GM12878 (cell line): ENCODE measurements at regions not wholly inside any gene's neighbourhood (a gene's known extent, or its start where the extent isn't known, plus 50 kb on each side); places are given as distances from the start of the nearest gene placed in this dataset.

Experiments
- BACH1 ChIP-seq: fragments of 450-650 bp; IDR thresholded peaks from 2 replicates; pipeline ENCODE4 v1.6.1; 2017; ENCODE audit warnings: mild to moderate bottlenecking, borderline replicate concordance
- BCL3 ChIP-seq: IDR thresholded peaks from 2 replicates; pipeline ENCODE4 v1.6.1; 2011; ENCODE audit warnings: borderline replicate concordance, low read depth, mild to moderate bottlenecking, moderate library complexity, low read length; ENCODE audit not compliant: insufficient read depth, poor library complexity, severe bottlenecking
- BMI1 ChIP-seq: fragments of 450-650 bp; IDR thresholded peaks from 2 replicates; pipeline ENCODE4 v1.6.1; 2016; ENCODE audit warnings: mild to moderate bottlenecking, moderate library complexity, borderline replicate concordance
- CEBPB ChIP-seq, 2 experiments: fragments of 150-350 bp in 1 of 2; IDR thresholded peaks; 2 replicates each; pipeline ENCODE4 v1.6.1; 2012 to 2014; ENCODE audit warnings: low read depth in 2 of 2, low read length in 2 of 2, borderline replicate concordance in 1 of 2, inconsistent platforms in 1 of 2
- HDAC2 ChIP-seq: fragments of 200-600 bp; sonication (generic); IDR thresholded peaks from 2 replicates; pipeline ENCODE4 v1.6.1; 2017
- HDAC6 ChIP-seq: fragments of 200-600 bp; sonication (generic); IDR thresholded peaks from one replicate; pipeline ENCODE4 v1.8.0; 2017; ENCODE audit warnings: antibody characterized with exemption; ENCODE audit not compliant: unreplicated experiment
- KDM1A ChIP-seq: fragments of 200-600 bp; sonication (generic); IDR thresholded peaks from 2 replicates; pipeline ENCODE4 v1.6.1; 2016; ENCODE audit warnings: borderline replicate concordance
- KLF5 ChIP-seq: fragments of 450-650 bp; IDR thresholded peaks from 2 replicates; pipeline ENCODE4 v1.6.1; 2014; ENCODE audit warnings: mild to moderate bottlenecking; ENCODE audit not compliant: partially characterized antibody
- NBN ChIP-seq: fragments of 450-650 bp; IDR thresholded peaks from 2 replicates; pipeline ENCODE4 v1.6.1; 2016
- PAX5 ChIP-seq: IDR thresholded peaks from 2 replicates; pipeline ENCODE4 v1.6.1; 2011; ENCODE audit warnings: low read depth, low read length, borderline replicate concordance
- PBX3 ChIP-seq: IDR thresholded peaks from 2 replicates; pipeline ENCODE4 v1.6.1; 2011; ENCODE audit warnings: mild to moderate bottlenecking, low read depth, low read length, moderate library complexity; ENCODE audit not compliant: insufficient replicate concordance
- REST ChIP-seq: IDR thresholded peaks from 2 replicates; pipeline ENCODE4 v1.6.1; 2012; ENCODE audit warnings: mild to moderate bottlenecking, low read depth, low read length
- SIN3A ChIP-seq: IDR thresholded peaks from 2 replicates; pipeline ENCODE4 v1.6.1; 2012; ENCODE audit warnings: low read depth, low read length, improper control_type of control experiment
- SP1 ChIP-seq: IDR thresholded peaks from one replicate; pipeline ENCODE4 v1.6.1; 2011; ENCODE audit warnings: low read depth, low read length
- SREBF1 ChIP-seq: IDR thresholded peaks from 2 replicates; pipeline ENCODE4 v1.6.1; 2012; ENCODE audit warnings: mild to moderate bottlenecking, low read length
- STAT1 ChIP-seq: fragments of 450-650 bp; conservative IDR thresholded peaks from 2 replicates; pipeline ENCODE4 v1.6.1; 2014; ENCODE audit warnings: antibody characterized with exemption, mild to moderate bottlenecking
- TBL1XR1 ChIP-seq: IDR thresholded peaks from 2 replicates; pipeline ENCODE4 v1.6.1; 2012; ENCODE audit warnings: low read depth, low read length, improper control_type of control experiment
- ZBED1 ChIP-seq: IDR thresholded peaks from 2 replicates; pipeline ENCODE4 v1.6.1; 2016; ENCODE audit warnings: borderline replicate concordance
- ZBTB33 ChIP-seq: fragments of 450-650 bp; IDR thresholded peaks from 2 replicates; pipeline ENCODE4 v1.6.1; 2017; ENCODE audit warnings: mild to moderate bottlenecking
- TF ChIP-seq, protein P1 (sequence below): fragments of 450-650 bp; IDR thresholded peaks from 2 replicates; pipeline ENCODE4 v1.6.1; 2017; ENCODE audit warnings: mild to moderate bottlenecking, low read depth, inconsistent platforms; ENCODE audit not compliant: poor library complexity, severe bottlenecking

DNA sequence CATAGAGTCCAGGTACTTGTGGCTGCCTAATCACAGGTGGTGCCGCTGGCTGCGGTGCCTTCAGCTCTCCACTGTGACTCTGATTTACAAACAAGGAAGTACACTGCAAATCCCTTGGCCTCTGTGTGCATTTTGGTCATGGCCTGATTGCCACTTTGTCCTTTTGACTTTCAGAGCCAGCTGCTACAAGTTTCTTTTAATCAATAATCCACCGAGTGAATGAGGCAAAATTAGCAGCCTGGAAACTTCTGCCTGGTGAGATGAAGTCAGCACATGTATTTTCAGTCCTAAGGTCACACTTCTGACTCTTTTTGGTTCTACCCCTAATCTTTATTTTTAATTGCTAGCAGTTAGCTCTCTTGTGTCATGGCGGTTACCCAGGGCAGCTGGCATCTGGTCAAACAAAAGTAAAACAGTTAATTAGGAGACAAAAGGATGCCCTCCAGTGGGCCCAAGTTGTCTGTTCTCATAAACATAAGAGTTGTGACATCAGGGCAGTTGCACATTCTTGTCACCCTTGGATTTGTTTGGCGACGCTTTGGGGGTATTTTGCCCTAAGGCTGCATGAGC lies 62.3 kb upstream of the LNX1 start (continued):
- TF ChIP-seq REST: no peak
- TF ChIP-seq KDM1A: no peak
- no peak for TF ChIP-seq SP1
- no peak for TF ChIP-seq KLF5
- TF ChIP-seq HDAC2: no peak
- TF ChIP-seq SREBF1: no peak
- no peak for TF ChIP-seq BCL3
- no peak for TF ChIP-seq HDAC6
- 0 out of 2 replicates have a peak, but pooled peaks have one; percentile 32 for TF ChIP-seq BMI1
- peak; percentile 37 for TF ChIP-seq PAX5
- no peak for TF ChIP-seq PBX3
- TF ChIP-seq SIN3A: no peak
- no peak for TF ChIP-seq ZBTB33
- TF ChIP-seq STAT1: no peak
- TF ChIP-seq TBL1XR1: no peak
- TF ChIP-seq ZBED1: no peak
- TF ChIP-seq, protein P1, sequence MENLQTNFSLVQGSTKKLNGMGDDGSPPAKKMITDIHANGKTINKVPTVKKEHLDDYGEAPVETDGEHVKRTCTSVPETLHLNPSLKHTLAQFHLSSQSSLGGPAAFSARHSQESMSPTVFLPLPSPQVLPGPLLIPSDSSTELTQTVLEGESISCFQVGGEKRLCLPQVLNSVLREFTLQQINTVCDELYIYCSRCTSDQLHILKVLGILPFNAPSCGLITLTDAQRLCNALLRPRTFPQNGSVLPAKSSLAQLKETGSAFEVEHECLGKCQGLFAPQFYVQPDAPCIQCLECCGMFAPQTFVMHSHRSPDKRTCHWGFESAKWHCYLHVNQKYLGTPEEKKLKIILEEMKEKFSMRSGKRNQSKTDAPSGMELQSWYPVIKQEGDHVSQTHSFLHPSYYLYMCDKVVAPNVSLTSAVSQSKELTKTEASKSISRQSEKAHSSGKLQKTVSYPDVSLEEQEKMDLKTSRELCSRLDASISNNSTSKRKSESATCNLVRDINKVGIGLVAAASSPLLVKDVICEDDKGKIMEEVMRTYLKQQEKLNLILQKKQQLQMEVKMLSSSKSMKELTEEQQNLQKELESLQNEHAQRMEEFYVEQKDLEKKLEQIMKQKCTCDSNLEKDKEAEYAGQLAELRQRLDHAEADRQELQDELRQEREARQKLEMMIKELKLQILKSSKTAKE: peak; percentile 54
- TF ChIP-seq BACH1: no peak
- TF ChIP-seq NBN: peak; percentile 45; the same call in 1 of the 2 replicates
- no peak for TF ChIP-seq CEBPB (IDR thresholded peaks at IDR 0.05; ENCODE audit: borderline replicate concordance in 1 of 2, low read depth in 2 of 2, low read length in 2 of 2)
